Fibroblast of mammary gland (primary cell): ENCODE measurements at regions not wholly inside any gene's neighbourhood (a gene's known extent, or its start where the extent isn't known, plus 50 kb on each side); places are given as distances from the start of the nearest gene placed in this dataset.

Experiments used
- DNase-seq: peaks from one replicate; pipeline ENCODE4 v3.0.0-alpha.2; 2010; ENCODE audit warnings: low read depth
- H3K4me3 ChIP-seq: 2 replicates; pipeline ENCODE4 v1.5.1; 2011; ENCODE audit warnings: low read depth, mild to moderate bottlenecking, low read length, moderate library complexity; ENCODE audit not compliant: control insufficient read depth
- CTCF ChIP-seq: conservative IDR thresholded peaks from 2 replicates; pipeline ENCODE4 v1.5.1; 2011; ENCODE audit warnings: low read depth, low read length, inconsistent platforms; ENCODE audit not compliant: control insufficient read depth, insufficient read depth

GRCh38 chr20:57043091-57043490, 223.3 kb downstream of the BMP7 start:
- TF ChIP-seq CTCF: no peak
- no peak overlapping the region for H3K4me3 ChIP-seq
- no peak for DNase-seq

- no peak for DNase-seq
- H3K4me3 ChIP-seq: no peak overlapping the region
- no peak for TF ChIP-seq CTCF
Measured at GRCh38 chr20:57043669-57044268, 222.7 kb downstream of the BMP7 start.

GRCh38 chr20:57047281-57048026, 219.0 kb downstream of the BMP7 start:
- H3K4me3 ChIP-seq: no peak overlapping the region
- no peak for TF ChIP-seq CTCF
- DNase-seq: no peak

GRCh38 chr20:57048027-57048869, 218.2 kb downstream of the BMP7 start:
- peak; percentile 32 for DNase-seq
- H3K4me3 ChIP-seq: no peak overlapping the region
- peak; percentile 52 for TF ChIP-seq CTCF

GRCh38 chr20:57049296-57049695, 217.1 kb downstream of the BMP7 start:
- no peak overlapping the region for H3K4me3 ChIP-seq
- no peak for DNase-seq
- no peak for TF ChIP-seq CTCF

GRCh38 chr20:57051096-57051495, 215.3 kb downstream of the BMP7 start:
- no peak overlapping the region for H3K4me3 ChIP-seq
- no peak for TF ChIP-seq CTCF
- DNase-seq: no peak
